Hematopoietic multipotent progenitor cell treated with erythropoietin and hydrocortisone succinate and interleukin-3 and kit ligand, for 15 days (in vitro differentiated cells): ENCODE measurements at regions not wholly inside any gene's neighbourhood (a gene's known extent, or its start where the extent isn't known, plus 50 kb on each side); places are given as distances from the start of the nearest gene placed in this dataset.

Experiments
- DNase-seq: peaks from one replicate; pipeline ENCODE4 v3.0.0-alpha.2; 2015; ENCODE audit warnings: low spot score

- DNase-seq, result no peak
Observed at GRCh38 chr5:174834081-174834480, 109.7 kb downstream of the MSX2 start.

GRCh38 chr5:174832811-174833210, 108.4 kb downstream of the MSX2 start:
- no peak for DNase-seq

- DNase-seq, result no peak
Observed at GRCh38 chr5:174832025-174832424, 107.6 kb downstream of the MSX2 start.

- no peak for DNase-seq
Observed at GRCh38 chr5:174831031-174831660, 106.8 kb downstream of the MSX2 start.

GRCh38 chr5:174829511-174829864, 105.1 kb downstream of the MSX2 start:
- DNase-seq, result no peak

GRCh38 chr5:174828804-174829510, 104.6 kb downstream of the MSX2 start:
- no peak for DNase-seq

- no peak for DNase-seq
Observed at GRCh38 chr5:174827558-174827957, 103.2 kb downstream of the MSX2 start.

- DNase-seq, result no peak
Observed at GRCh38 chr5:174825587-174825986, 101.2 kb downstream of the MSX2 start.

- DNase-seq, result no peak
Observed at GRCh38 chr5:174818430-174818829, 94.0 kb downstream of the MSX2 start.

- DNase-seq, result no peak
Observed at GRCh38 chr5:174817610-174818009, 93.2 kb downstream of the MSX2 start.

- DNase-seq, result no peak
Observed at GRCh38 chr5:174816858-174817257, 92.5 kb downstream of the MSX2 start.

- DNase-seq, result no peak
Observed at GRCh38 chr5:174811438-174811837, 87.1 kb downstream of the MSX2 start.

- no peak for DNase-seq
Observed at GRCh38 chr5:174810796-174811195, 86.4 kb downstream of the MSX2 start.

- no peak for DNase-seq
Observed at GRCh38 chr5:174807471-174807870, 83.1 kb downstream of the MSX2 start.

- no peak for DNase-seq
Observed at GRCh38 chr5:174806729-174807128, 82.3 kb downstream of the MSX2 start.

- no peak for DNase-seq
Observed at GRCh38 chr5:174801798-174802197, 77.4 kb downstream of the MSX2 start.

- DNase-seq, result no peak
Observed at GRCh38 chr5:174800435-174800834, 76.1 kb downstream of the MSX2 start.

GRCh38 chr5:174799121-174799520, 74.7 kb downstream of the MSX2 start:
- no peak for DNase-seq

- no peak for DNase-seq
Observed at GRCh38 chr5:174798551-174798951, 74.2 kb downstream of the MSX2 start.

GRCh38 chr5:174796711-174797192, 72.4 kb downstream of the MSX2 start:
- no peak for DNase-seq

- no peak for DNase-seq
Observed at GRCh38 chr5:174794931-174795672, 70.7 kb downstream of the MSX2 start.

GRCh38 chr5:174793684-174794328, 69.4 kb downstream of the MSX2 start:
- DNase-seq, result peak; percentile 20

- no peak for DNase-seq
Observed at GRCh38 chr5:174793076-174793475, 68.7 kb downstream of the MSX2 start.
